Endothelial cell of umbilical vein (primary cell): ENCODE measurements at regions not wholly inside any gene's neighbourhood (a gene's known extent, or its start where the extent isn't known, plus 50 kb on each side); places are given as distances from the start of the nearest gene placed in this dataset.

Source experiments
- BruUV-seq: library from RNA; stranded (reverse); fragments of 400-500 nt; replicated peaks from 2 replicates; lab custom pipeline; 2021; lab: Mats Ljungman, UMichigan
- CTCF ChIA-PET: fragments of 300-600, 350-600 bp; sonication (Branson Sonifier 250); formaldehyde crosslinking; loops from one replicate; lab custom pipeline; 2021; ENCODE audit warnings: antibody characterized with exemption, inconsistent platforms; lab: Charles Lee
- POLR2A ChIA-PET: fragments of 300-600, 350-600 bp; sonication (Branson Sonifier 250); formaldehyde crosslinking; loops from one replicate; lab custom pipeline; 2021; ENCODE audit warnings: antibody characterized with exemption, inconsistent platforms; lab: Charles Lee
- DNase-seq: peaks from one replicate; pipeline ENCODE4 v3.0.0-alpha.2; 2011; ENCODE audit warnings: low read depth, low spot score
- FAIRE-seq: peaks from 2 replicates; lab custom pipeline; 2011; peaks lifted over from hg19 to GRCh38; lab: Jason Lieb, UNC
- H2AFZ ChIP-seq: 2 replicates; pipeline ENCODE4 v1.6.0; 2012; ENCODE audit warnings: low read depth, low read length, control low read depth, inconsistent platforms
- H3K27ac ChIP-seq: 2 replicates; pipeline ENCODE4 v1.5.1; 2011; ENCODE audit warnings: low read depth, mild to moderate bottlenecking, control low read depth, low read length, moderate library complexity; ENCODE audit not compliant: insufficient read depth
- H3K27me3 ChIP-seq, 2 experiments: 2 replicates each; pipeline versions ENCODE4 v1.6.0 to v1.6.1; 2011; ENCODE audit warnings: low read length in 2 of 2, mixed read lengths in 1 of 2; ENCODE audit not compliant: control insufficient read depth in 2 of 2, insufficient read depth in 2 of 2
- H3K36me3 ChIP-seq, 2 experiments: 2 replicates in 1 of 2; 3 replicates in 1 of 2; pipeline ENCODE4 v1.5.1; 2011; ENCODE audit warnings: low read length in 2 of 2, mild to moderate bottlenecking in 1 of 2, moderate library complexity in 1 of 2; ENCODE audit not compliant: control insufficient read depth in 2 of 2, insufficient read depth in 2 of 2; ENCODE audit errors: extremely low read depth in 1 of 2
- H3K4me1 ChIP-seq: 3 replicates; pipeline ENCODE4 v1.5.1; 2011; ENCODE audit warnings: mild to moderate bottlenecking, low read length; ENCODE audit not compliant: control insufficient read depth, insufficient read depth; ENCODE audit errors: extremely low read depth
- H3K4me2 ChIP-seq: 2 replicates; pipeline ENCODE4 v1.6.1; 2011; ENCODE audit warnings: low read length, control low read depth, mixed read lengths; ENCODE audit not compliant: insufficient read depth
- H3K4me3 ChIP-seq, 3 experiments: fragments of 200-600 bp in 1 of 3; sonication (generic), shearing (Covaris generic) in 1 of 3; replicated peaks in 1 of 3; 2 replicates each; pipeline ENCODE4 v1.5.1; 2011 to 2016; ENCODE audit warnings: control low read depth in 3 of 3, low read length in 3 of 3, mild to moderate bottlenecking in 2 of 3, inconsistent platforms in 1 of 3, low read depth in 1 of 3, moderate library complexity in 1 of 3; ENCODE audit not compliant: insufficient read depth in 1 of 3
- H3K79me2 ChIP-seq: 2 replicates; pipeline ENCODE4 v1.6.0; 2012; ENCODE audit warnings: low read length, inconsistent platforms; ENCODE audit not compliant: control insufficient read depth, insufficient read depth
- H3K9ac ChIP-seq: replicated peaks from 2 replicates; pipeline ENCODE3; 2011; ENCODE audit warnings: low read length, control low read depth; ENCODE audit not compliant: insufficient read depth; ENCODE audit errors: extremely low read depth
- H3K9me1 ChIP-seq: replicated peaks from 3 replicates; pipeline ENCODE4 v1.6.0; 2011; ENCODE audit warnings: mild to moderate bottlenecking, low read length; ENCODE audit not compliant: control insufficient read depth, insufficient read depth; ENCODE audit errors: extremely low read depth
- H3K9me3 ChIP-seq: replicated peaks from 2 replicates; pipeline ENCODE4 v1.5.1; 2012; ENCODE audit warnings: low read length, inconsistent platforms; ENCODE audit not compliant: control insufficient read depth, insufficient read depth
- H4K20me1 ChIP-seq: replicated peaks from 2 replicates; pipeline ENCODE3; 2011; ENCODE audit warnings: mild to moderate bottlenecking, low read length; ENCODE audit not compliant: control insufficient read depth, insufficient read depth; ENCODE audit errors: extremely low read depth
- CTCF ChIP-seq, 2 donors: IDR thresholded peaks; 1 replicate in 1 of 2; 2 replicates in 1 of 2; pipeline ENCODE4 v1.5.1; 2011; ENCODE audit warnings: low read length in 2 of 2, mild to moderate bottlenecking in 2 of 2, moderate library complexity in 2 of 2, control low read depth in 1 of 2, inconsistent platforms in 1 of 2, low read depth in 1 of 2; ENCODE audit not compliant: insufficient read depth in 1 of 2; ENCODE audit errors: extremely low read depth in 1 of 2
- EZH2 ChIP-seq: IDR thresholded peaks from 2 replicates; pipeline ENCODE4 v1.6.1; 2012; ENCODE audit warnings: borderline replicate concordance, low read depth, mild to moderate bottlenecking, moderate library complexity, low read length, inconsistent platforms; ENCODE audit not compliant: severe bottlenecking
- FOS ChIP-seq: IDR thresholded peaks from 2 replicates; pipeline ENCODE4 v1.6.1; 2011; ENCODE audit warnings: mild to moderate bottlenecking, low read length, moderate library complexity, borderline replicate concordance; ENCODE audit not compliant: insufficient read depth
- GATA2 ChIP-seq: IDR thresholded peaks from 2 replicates; pipeline ENCODE4 v1.7.0; 2011; ENCODE audit warnings: low read depth, mild to moderate bottlenecking, moderate library complexity, mixed read lengths, low read length; ENCODE audit not compliant: insufficient read length, insufficient read depth
- JUN ChIP-seq: IDR thresholded peaks from 2 replicates; pipeline ENCODE4 v1.6.1; 2011; ENCODE audit warnings: borderline replicate concordance, low read depth; ENCODE audit not compliant: insufficient read length, insufficient read depth
- MAX ChIP-seq: IDR thresholded peaks from 2 replicates; pipeline ENCODE4 v1.6.1; 2011; ENCODE audit not compliant: insufficient read depth, insufficient read length
- MYC ChIP-seq: IDR thresholded peaks from one replicate; pipeline ENCODE4 v1.6.1; 2011; ENCODE audit warnings: mild to moderate bottlenecking, low read depth, low read length
- POLR2A ChIP-seq: IDR thresholded peaks from 2 replicates; pipeline ENCODE4 v1.6.1; 2012; ENCODE audit warnings: low read depth, mild to moderate bottlenecking, control low read depth, low read length
- POLR2AphosphoS5 ChIP-seq: IDR thresholded peaks from 2 replicates; pipeline ENCODE4 v1.6.1; 2012; ENCODE audit warnings: low read depth, mild to moderate bottlenecking, control low read depth, low read length, moderate library complexity; ENCODE audit not compliant: insufficient read depth
- dilution Hi-C: fragments of 300-500 bp; cut with MboI; formaldehyde crosslinking; loops from one replicate; pipeline ENCODE4 v1.15.0; 2019; ENCODE audit warnings: low sequenced_read_pairs; ENCODE audit not compliant: extremely low pct_ligation_motif_present
- intact Hi-C: fragments of 100-400 bp; cut with micrococcal nuclease; formaldehyde crosslinking; loops from one replicate; pipeline ENCODE4 v1.10.0; 2022

DNA sequence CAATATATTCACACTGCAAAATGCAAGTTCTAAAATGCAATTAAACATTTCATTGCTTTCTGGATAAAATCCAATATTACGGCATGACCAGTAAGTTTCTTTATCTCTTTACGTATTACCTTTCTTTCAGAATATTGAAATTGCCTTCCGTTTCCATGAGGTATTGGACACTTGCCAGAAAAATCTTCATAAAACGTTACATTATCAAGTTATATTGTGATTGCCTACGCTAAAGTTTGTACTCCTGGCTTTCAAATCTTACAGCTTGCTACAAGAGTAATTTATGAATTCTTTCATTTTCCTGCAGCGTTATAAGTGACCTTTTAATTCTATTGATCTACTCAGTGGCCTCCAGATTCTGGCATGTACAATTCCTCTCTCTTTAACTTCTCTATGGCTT is 1349.3 kb downstream of the OTOL1 start:
- POLR2A ChIA-PET: no interaction called here
- peaks cover 2% of the 10 kb centered on the region for H3K9me3 ChIP-seq
- intact Hi-C loops: no loop called here

More for the DNA sequence above, 1349.3 kb downstream of the OTOL1 start:
- no peaks in the 10 kb centered on the region for H4K20me1 ChIP-seq
- H3K4me3 ChIP-seq: no peak overlapping the region
- no peaks in the 10 kb centered on the region for H3K79me2 ChIP-seq
- no peak overlapping the region for H3K9ac ChIP-seq
- no peaks in the 10 kb centered on the region for H3K9me1 ChIP-seq
- H3K4me2 ChIP-seq: no peak overlapping the region
- dilution Hi-C loops: no loop called here
- no peak overlapping the region for H3K27ac ChIP-seq
- no TSS peak for BruUV-seq
- no peak for FAIRE-seq
- H3K27me3 ChIP-seq: no peaks in the 10 kb centered on the region
- DNase-seq: no peak
- CTCF ChIA-PET: no interaction called here
- H3K4me1 ChIP-seq: no peaks in the 10 kb centered on the region
- no peaks in the 10 kb centered on the region for H3K36me3 ChIP-seq
- no peak overlapping the region for H2AFZ ChIP-seq
- TF ChIP-seq POLR2A (no peak), EZH2 (no peak), GATA2 (no peak), FOS (no peak), JUN (no peak), CTCF (IDR thresholded peaks at IDR 0.05; ENCODE audit: extremely low read depth in 1 of 2, insufficient read depth in 1 of 2, low read depth in 1 of 2, low read length in 2 of 2) (no peak), POLR2AphosphoS5 (no peak), MYC (no peak), MAX (no peak)
